PFSK-1 (cell line): ENCODE measurements at regions not wholly inside any gene's neighbourhood (a gene's known extent, or its start where the extent isn't known, plus 50 kb on each side); places are given as distances from the start of the nearest gene placed in this dataset.

ENCODE experiments used
- FOXP2 ChIP-seq: optimal IDR thresholded peaks from 2 replicates; pipeline ENCODE3; 2011; ENCODE audit warnings: borderline replicate concordance, control low read depth, inconsistent platforms; ENCODE audit not compliant: insufficient read depth; ENCODE audit errors: extremely low read length, extremely low read depth
- POLR2AphosphoS5 ChIP-seq: IDR thresholded peaks from 2 replicates; pipeline ENCODE4 v1.6.1; 2012; ENCODE audit warnings: low read depth, mild to moderate bottlenecking, control low read depth, low read length, moderate library complexity
- SIN3A ChIP-seq: IDR thresholded peaks from 2 replicates; pipeline ENCODE4 v1.6.1; 2012; ENCODE audit warnings: mild to moderate bottlenecking, low read length, moderate library complexity, borderline replicate concordance; ENCODE audit not compliant: insufficient read depth
- TAF1 ChIP-seq: IDR thresholded peaks from 2 replicates; pipeline ENCODE4 v1.6.1; 2012; ENCODE audit warnings: low read length, control low read depth, borderline replicate concordance; ENCODE audit not compliant: insufficient read depth
- TF ChIP-seq, protein P1 (sequence below), 2 experiments: IDR thresholded peaks; 2 replicates each; pipeline versions ENCODE4 v1.6.1 to v1.8.0; 2011 to 2012; ENCODE audit warnings: low read depth in 2 of 2, low read length in 2 of 2, control low read depth in 1 of 2, inconsistent platforms in 1 of 2, mild to moderate bottlenecking in 1 of 2, moderate library complexity in 1 of 2; ENCODE audit not compliant: insufficient read depth in 1 of 2

DNA sequence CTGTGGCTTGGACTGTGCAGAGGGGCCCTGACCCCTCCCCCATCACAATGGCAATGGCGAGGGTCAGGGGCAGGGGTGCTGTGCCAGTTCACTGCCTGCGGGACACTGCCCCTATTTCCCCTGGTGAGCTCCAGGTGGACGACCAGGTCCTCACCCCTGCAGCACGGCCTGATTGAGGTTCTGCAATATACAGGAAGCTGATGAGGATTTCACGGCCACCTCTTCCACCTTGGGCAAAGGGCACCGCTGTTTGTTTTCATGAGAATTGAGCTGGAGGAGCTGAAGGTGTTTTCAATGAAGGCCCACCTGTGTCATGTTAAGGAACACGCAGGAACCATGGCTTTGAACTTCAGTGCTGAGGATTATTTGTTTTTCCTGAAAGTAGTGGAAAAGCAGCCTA is 96.3 kb downstream of the OSR1 start:
- TF ChIP-seq POLR2AphosphoS5, result no peak
- TF ChIP-seq, protein P1, sequence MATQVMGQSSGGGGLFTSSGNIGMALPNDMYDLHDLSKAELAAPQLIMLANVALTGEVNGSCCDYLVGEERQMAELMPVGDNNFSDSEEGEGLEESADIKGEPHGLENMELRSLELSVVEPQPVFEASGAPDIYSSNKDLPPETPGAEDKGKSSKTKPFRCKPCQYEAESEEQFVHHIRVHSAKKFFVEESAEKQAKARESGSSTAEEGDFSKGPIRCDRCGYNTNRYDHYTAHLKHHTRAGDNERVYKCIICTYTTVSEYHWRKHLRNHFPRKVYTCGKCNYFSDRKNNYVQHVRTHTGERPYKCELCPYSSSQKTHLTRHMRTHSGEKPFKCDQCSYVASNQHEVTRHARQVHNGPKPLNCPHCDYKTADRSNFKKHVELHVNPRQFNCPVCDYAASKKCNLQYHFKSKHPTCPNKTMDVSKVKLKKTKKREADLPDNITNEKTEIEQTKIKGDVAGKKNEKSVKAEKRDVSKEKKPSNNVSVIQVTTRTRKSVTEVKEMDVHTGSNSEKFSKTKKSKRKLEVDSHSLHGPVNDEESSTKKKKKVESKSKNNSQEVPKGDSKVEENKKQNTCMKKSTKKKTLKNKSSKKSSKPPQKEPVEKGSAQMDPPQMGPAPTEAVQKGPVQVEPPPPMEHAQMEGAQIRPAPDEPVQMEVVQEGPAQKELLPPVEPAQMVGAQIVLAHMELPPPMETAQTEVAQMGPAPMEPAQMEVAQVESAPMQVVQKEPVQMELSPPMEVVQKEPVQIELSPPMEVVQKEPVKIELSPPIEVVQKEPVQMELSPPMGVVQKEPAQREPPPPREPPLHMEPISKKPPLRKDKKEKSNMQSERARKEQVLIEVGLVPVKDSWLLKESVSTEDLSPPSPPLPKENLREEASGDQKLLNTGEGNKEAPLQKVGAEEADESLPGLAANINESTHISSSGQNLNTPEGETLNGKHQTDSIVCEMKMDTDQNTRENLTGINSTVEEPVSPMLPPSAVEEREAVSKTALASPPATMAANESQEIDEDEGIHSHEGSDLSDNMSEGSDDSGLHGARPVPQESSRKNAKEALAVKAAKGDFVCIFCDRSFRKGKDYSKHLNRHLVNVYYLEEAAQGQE (IDR thresholded peaks at IDR 0.05; ENCODE audit: insufficient read depth in 1 of 2, low read depth in 2 of 2, low read length in 2 of 2), result no peak
- TF ChIP-seq TAF1, result no peak
- no peak for TF ChIP-seq SIN3A
- no peak for TF ChIP-seq FOXP2
